GM23248 (cell line): ENCODE measurements at regions not wholly inside any gene's neighbourhood (a gene's known extent, or its start where the extent isn't known, plus 50 kb on each side); places are given as distances from the start of the nearest gene placed in this dataset.

Experiments
- DNase-seq: peaks from one replicate; pipeline ENCODE4 v3.0.0-alpha.2; 2015
- H2AFZ ChIP-seq: fragments of 200-600 bp; sonication (generic); 2 replicates; pipeline ENCODE4 v1.6.1; 2016; ENCODE audit warnings: antibody characterized with exemption
- H3F3A ChIP-seq: fragments of 200-600 bp; sonication (generic); 2 replicates; pipeline ENCODE4 v1.6.1; 2016; ENCODE audit warnings: mild to moderate bottlenecking, antibody characterized with exemption, mixed run types; ENCODE audit not compliant: insufficient read depth
- H3K27ac ChIP-seq: fragments of 200-600 bp; sonication (generic); 2 replicates; pipeline ENCODE4 v1.5.1; 2016; ENCODE audit warnings: mild to moderate bottlenecking
- H3K27me3 ChIP-seq: fragments of 200-600 bp; sonication (generic); replicated peaks from 2 replicates; pipeline ENCODE4 v1.6.1; 2016; ENCODE audit warnings: mild to moderate bottlenecking; ENCODE audit not compliant: insufficient read depth
- H3K36me3 ChIP-seq: fragments of 200-600 bp; sonication (generic); 2 replicates; pipeline ENCODE4 v1.6.1; 2016; ENCODE audit warnings: low read depth, mild to moderate bottlenecking
- H3K4me1 ChIP-seq: fragments of 200-600 bp; sonication (generic); 2 replicates; pipeline ENCODE4 v1.6.1; 2016; ENCODE audit warnings: mild to moderate bottlenecking; ENCODE audit not compliant: insufficient read depth
- H3K4me2 ChIP-seq: fragments of 200-600 bp; sonication (generic); one replicate; pipeline ENCODE4 v1.6.1; 2016; ENCODE audit warnings: mild to moderate bottlenecking; ENCODE audit not compliant: unreplicated experiment
- H3K4me3 ChIP-seq: fragments of 200-600 bp; sonication (generic); 2 replicates; pipeline ENCODE4 v1.5.1; 2016; ENCODE audit warnings: mild to moderate bottlenecking
- H3K79me2 ChIP-seq: fragments of 200-600 bp; sonication (generic); 2 replicates; pipeline ENCODE4 v1.6.1; 2016; ENCODE audit warnings: mild to moderate bottlenecking; ENCODE audit not compliant: insufficient read depth
- H3K9ac ChIP-seq: fragments of 200-600 bp; sonication (generic); 2 replicates; pipeline ENCODE4 v1.6.1; 2016; ENCODE audit warnings: mild to moderate bottlenecking
- H3K9me2 ChIP-seq: fragments of 200-600 bp; sonication (generic); 2 replicates; pipeline ENCODE4 v1.6.1; 2016; ENCODE audit warnings: mixed run types, mild to moderate bottlenecking, moderate library complexity; ENCODE audit not compliant: insufficient read depth
- H3K9me3 ChIP-seq: fragments of 200-600 bp; sonication (generic); one replicate; pipeline ENCODE4 v1.6.1; 2017; ENCODE audit warnings: low read depth
- H4K20me1 ChIP-seq: fragments of 200-600 bp; sonication (generic); 2 replicates; pipeline ENCODE4 v1.6.0; 2016; ENCODE audit not compliant: insufficient read depth
- EZH2 ChIP-seq: fragments of 200-600 bp; sonication (generic); IDR thresholded peaks from 2 replicates; pipeline ENCODE4 v1.6.1; 2018; ENCODE audit warnings: antibody characterized with exemption, mild to moderate bottlenecking; ENCODE audit not compliant: insufficient read depth, poor library complexity, severe bottlenecking
- EZH2phosphoT487 ChIP-seq: fragments of 200-600 bp; sonication (generic); IDR thresholded peaks from 2 replicates; pipeline ENCODE4 v1.6.1; 2018; ENCODE audit warnings: antibody characterized with exemption, moderate library complexity, mild to moderate bottlenecking, low read depth; ENCODE audit not compliant: insufficient read depth
- WGBS, 2 experiments: methylation state at CpG; one replicate each; pipeline ENCODE4 v1.1.6; 2015 to 2017; ENCODE audit warnings: low lambda C conversion rate in 2 of 2, low coverage in 1 of 2; ENCODE audit errors: missing lambda C conversion rate in 2 of 2; 5-methylcytosine and 5-hydroxymethylcytosine counted together
- in situ Hi-C: fragments of 300-500 bp; cut with MboI; formaldehyde crosslinking; loops from 2 replicates; pipeline ENCODE4 v1.15.0; 2020

- Histone ChIP-seq H3K27me3 (no peaks in the 10 kb centered on the region), H3K4me3 (no peak overlapping the region), H3K79me2 (no peaks in the 10 kb centered on the region), H4K20me1 (no peaks in the 10 kb centered on the region), H3K9ac (no peak overlapping the region), H3F3A (peaks cover 38% of the 10 kb centered on the region), H3K27ac (no peak overlapping the region), H3K9me3 (no peaks in the 10 kb centered on the region), H3K36me3 (no peaks in the 10 kb centered on the region), H3K4me1 (peaks cover 55% of the 10 kb centered on the region), H3K9me2 (no peaks in the 10 kb centered on the region; the same call in 1 of the 2 replicates), H2AFZ (peak overlapping the region; percentile 0; the same call in 1 of the 2 replicates), H3K4me2 (peak overlapping the region; percentile 4)
- TF ChIP-seq EZH2phosphoT487: no peak
- no peak for TF ChIP-seq EZH2
- in situ Hi-C loops: no loop called here
- WGBS, 2 experiments: 69 to 78% methylated on average over 2 of the region's 2 CpGs
- DNase-seq: peak; percentile 42
Measured at GRCh38 chr18:28791101-28791500, 614.2 kb upstream of the CDH2 start.

GRCh38 chr18:28789502-28789901 is 612.6 kb upstream of the CDH2 start:
- no peaks in the 10 kb centered on the region for H3K79me2 ChIP-seq
- no peaks in the 10 kb centered on the region for H3K27me3 ChIP-seq
- peaks cover 43% of the 10 kb centered on the region for H3K4me1 ChIP-seq
- in situ Hi-C loops: no loop called here
- H4K20me1 ChIP-seq: no peaks in the 10 kb centered on the region
- peaks cover 27% of the 10 kb centered on the region for H3F3A ChIP-seq
- no peak overlapping the region for H3K9ac ChIP-seq
- H3K4me2 ChIP-seq: no peak overlapping the region
- no peaks in the 10 kb centered on the region for H3K9me3 ChIP-seq
- TF ChIP-seq EZH2: no peak
- no peak for TF ChIP-seq EZH2phosphoT487
- no peaks in the 10 kb centered on the region; the same call in 1 of the 2 replicates for H3K9me2 ChIP-seq
- 26 to 31% methylated on average over 5 of the region's 5 CpGs for WGBS, 2 experiments
- H2AFZ ChIP-seq: no peak overlapping the region
- no peak overlapping the region for H3K4me3 ChIP-seq
- H3K36me3 ChIP-seq: no peaks in the 10 kb centered on the region
- DNase-seq: peak; percentile 35
- no peak overlapping the region for H3K27ac ChIP-seq

- H3K4me3 ChIP-seq: no peak overlapping the region
- TF ChIP-seq EZH2: no peak
- no peak for TF ChIP-seq EZH2phosphoT487
- H3K79me2 ChIP-seq: no peaks in the 10 kb centered on the region
- no peaks in the 10 kb centered on the region for H4K20me1 ChIP-seq
- 23 to 30% methylated on average over 3 of the region's 3 CpGs for WGBS, 2 experiments
- H3K9ac ChIP-seq: no peak overlapping the region
- in situ Hi-C loops: no loop called here
- H3K4me1 ChIP-seq: peaks cover 37% of the 10 kb centered on the region
- no peaks in the 10 kb centered on the region for H3K27me3 ChIP-seq
- H3K4me2 ChIP-seq: no peak overlapping the region
- H3K27ac ChIP-seq: no peak overlapping the region
- H3K9me2 ChIP-seq: no peaks in the 10 kb centered on the region; the same call in 1 of the 2 replicates
- DNase-seq: no peak
- H3F3A ChIP-seq: peaks cover 23% of the 10 kb centered on the region; the same call in 1 of the 2 replicates
- no peak overlapping the region for H2AFZ ChIP-seq
- H3K9me3 ChIP-seq: no peaks in the 10 kb centered on the region
- H3K36me3 ChIP-seq: no peaks in the 10 kb centered on the region
Measured at GRCh38 chr18:28786926-28787325, 610.0 kb upstream of the CDH2 start.

GRCh38 chr18:28781616-28782362 is 604.9 kb upstream of the CDH2 start:
- Histone ChIP-seq H2AFZ (peak overlapping the region; percentile 72), H3K4me2 (peak overlapping the region; percentile 23), H3F3A (peaks cover 6% of the 10 kb centered on the region; the same call in 1 of the 2 replicates)

More at GRCh38 chr18:28781616-28782362, 604.9 kb upstream of the CDH2 start:
- DNase-seq: no peak
- 27 to 29% methylated on average over 4 of the region's 4 CpGs for WGBS, 2 experiments
- H4K20me1 ChIP-seq: no peaks in the 10 kb centered on the region
- H3K27me3 ChIP-seq: no peaks in the 10 kb centered on the region
- no peaks in the 10 kb centered on the region; the same call in 1 of the 2 replicates for H3K9me2 ChIP-seq
- H3K4me3 ChIP-seq: 0 out of 2 replicates have a peak overlapping the region, but pooled peaks have one; percentile 1
- peaks cover 10% of the 10 kb centered on the region; the same call in 1 of the 2 replicates for H3K4me1 ChIP-seq
- H3K9me3 ChIP-seq: no peaks in the 10 kb centered on the region
- no peaks in the 10 kb centered on the region for H3K36me3 ChIP-seq
- no peak overlapping the region for H3K9ac ChIP-seq
- no peak for TF ChIP-seq EZH2
- no peak for TF ChIP-seq EZH2phosphoT487
- in situ Hi-C loops: no loop called here
- H3K79me2 ChIP-seq: no peaks in the 10 kb centered on the region
- no peak overlapping the region for H3K27ac ChIP-seq
